ENCODE measurements at regions not wholly inside any gene's neighbourhood (a gene's known extent, or its start where the extent isn't known, plus 50 kb on each side); places are given as distances from the start of the nearest gene placed in this dataset.

- TF ChIP-seq CTCF (conservative IDR thresholded peaks at IDR 0.05; ENCODE audit: low read depth, low read length): no peak
- TF ChIP-seq MAZ (IDR thresholded peaks at IDR 0.05; ENCODE audit: borderline replicate concordance, low read depth, low read length): no peak
- no peak for TF ChIP-seq POLR2A (IDR thresholded peaks at IDR 0.05; ENCODE audit: low read depth, low read length)
- TF ChIP-seq MAFK (IDR thresholded peaks at IDR 0.05; ENCODE audit: low read depth, low read length): no peak
- no peak for TF ChIP-seq RAD21 (IDR thresholded peaks at IDR 0.05; ENCODE audit: low read length)
- TF ChIP-seq FOS (IDR thresholded peaks at IDR 0.05; ENCODE audit: low read depth, low read length): no peak
- TF ChIP-seq RCOR1 (IDR thresholded peaks at IDR 0.05; ENCODE audit: insufficient replicate concordance, low read length): no peak
- TF ChIP-seq RFX5 (IDR thresholded peaks at IDR 0.05; ENCODE audit: low read depth, low read length): no peak
- no peak for TF ChIP-seq SMC3 (IDR thresholded peaks at IDR 0.05; ENCODE audit: low read depth, low read length)
- TF ChIP-seq ELK1 (IDR thresholded peaks at IDR 0.05; ENCODE audit: borderline replicate concordance, low read depth, low read length): no peak
- no peak for TF ChIP-seq MXI1 (IDR thresholded peaks at IDR 0.05; ENCODE audit: borderline replicate concordance, low read depth, low read length)
- no peak for TF ChIP-seq BHLHE40 (IDR thresholded peaks at IDR 0.05; ENCODE audit: low read depth, low read length)
- no peak for TF ChIP-seq USF2 (IDR thresholded peaks at IDR 0.05; ENCODE audit: low read depth, low read length)
These were observed 322.7 kb upstream of the PFKP start for GRCh38 chr10:2744547-2745200.
